Psoas muscle (tissue), 7 donors: ENCODE measurements at regions not wholly inside any gene's neighbourhood (a gene's known extent, or its start where the extent isn't known, plus 50 kb on each side); places are given as distances from the start of the nearest gene placed in this dataset.

ENCODE experiments used
- ATAC-seq, 4 donors: fragments of 200-7000 bp; cut with Tn5 transposase; one replicate each; pipeline ENCODE4 v1.9.1; 2020; ENCODE audit warnings: moderate library complexity in 3 of 4, mild to moderate bottlenecking in 2 of 4
- DNase-seq, 2 donors: peaks; one replicate each; pipeline ENCODE4 v3.0.0-alpha.2; 2020
- H3K27ac ChIP-seq: fragments of 200-600 bp; one replicate; pipeline ENCODE4 v1.8.0; 2022
- H3K27me3 ChIP-seq, 3 donors: fragments of 200-600 bp in 1 of 3; one replicate each; pipeline versions ENCODE4 v1.6.1 to v1.8.0; 2013 to 2022; ENCODE audit warnings: low read length in 2 of 3, mild to moderate bottlenecking in 2 of 3, moderate library complexity in 1 of 3; ENCODE audit not compliant: insufficient read depth in 3 of 3
- H3K36me3 ChIP-seq, 2 donors: fragments of 200-600 bp in 1 of 2; one replicate each; pipeline versions ENCODE4 v1.6.1 to v1.8.0; 2013 to 2022; ENCODE audit warnings: low read depth in 1 of 2, mild to moderate bottlenecking in 1 of 2, moderate library complexity in 1 of 2; ENCODE audit not compliant: insufficient read depth in 1 of 2
- H3K4me1 ChIP-seq: fragments of 200-600 bp; one replicate; pipeline ENCODE4 v1.8.0; 2022
- H3K4me3 ChIP-seq: fragments of 200-600 bp; one replicate; pipeline ENCODE4 v1.8.0; 2022; ENCODE audit warnings: mild to moderate bottlenecking
- H3K9me3 ChIP-seq: fragments of 200-600 bp; one replicate; pipeline ENCODE4 v1.8.0; 2022
- WGBS, 3 donors: extraction: QIAGEN DNeasy Blood & Tissue Kit; methylation state at CpG; one replicate each; pipeline versions ENCODE4 v1.1.6 to v1.1.7; 2013; 5-methylcytosine and 5-hydroxymethylcytosine counted together
- intact Hi-C, 2 donors: fragments of 100-400 bp; cut with DNase I; formaldehyde crosslinking; loops; one replicate each; pipeline versions ENCODE4 v1.11.0 to v1.14.2; 2022
- TF ChIP-seq, protein P1 (sequence below): fragments of 200-600 bp; IDR thresholded peaks from one replicate; pipeline ENCODE4 v1.8.0; 2022; ENCODE audit warnings: antibody characterized with exemption
- donor health status: healthy with polysubstance abuse.
- donor health status: DM: no; HTN: no; CAD: no; lungs with moderate emphysema.
- donor health status: Bipolar disorder and iron deficiency.
- donor health status: healthy.
- donor health status: DM: yes; HTN: yes; CAD: no.
- donor health status: DM: no; HTN: no; CAD: no.
- donor health status: DM: yes; HTN: yes; CAD: no.

DNA sequence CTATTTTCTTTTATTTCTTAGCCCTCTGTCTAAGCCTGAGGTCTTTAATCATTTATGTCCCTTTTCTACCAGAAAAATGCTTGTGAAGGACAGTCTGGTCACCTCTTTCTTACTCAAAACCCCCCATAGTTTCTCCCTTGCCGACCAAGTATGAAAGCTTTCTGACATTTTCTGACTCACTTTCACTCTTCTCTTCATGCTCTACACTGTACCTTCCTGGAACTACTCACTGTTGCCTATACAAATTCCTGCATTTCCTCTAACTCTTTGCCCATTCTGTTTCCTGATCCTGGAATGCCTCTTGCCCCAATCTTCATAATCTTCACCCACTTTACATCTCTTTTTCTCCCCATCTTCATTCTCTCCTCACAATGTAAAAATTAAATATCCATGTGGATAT, 380.0 kb downstream of the HHIPL2 start:
- no peak for DNase-seq
- TF ChIP-seq, protein P1, sequence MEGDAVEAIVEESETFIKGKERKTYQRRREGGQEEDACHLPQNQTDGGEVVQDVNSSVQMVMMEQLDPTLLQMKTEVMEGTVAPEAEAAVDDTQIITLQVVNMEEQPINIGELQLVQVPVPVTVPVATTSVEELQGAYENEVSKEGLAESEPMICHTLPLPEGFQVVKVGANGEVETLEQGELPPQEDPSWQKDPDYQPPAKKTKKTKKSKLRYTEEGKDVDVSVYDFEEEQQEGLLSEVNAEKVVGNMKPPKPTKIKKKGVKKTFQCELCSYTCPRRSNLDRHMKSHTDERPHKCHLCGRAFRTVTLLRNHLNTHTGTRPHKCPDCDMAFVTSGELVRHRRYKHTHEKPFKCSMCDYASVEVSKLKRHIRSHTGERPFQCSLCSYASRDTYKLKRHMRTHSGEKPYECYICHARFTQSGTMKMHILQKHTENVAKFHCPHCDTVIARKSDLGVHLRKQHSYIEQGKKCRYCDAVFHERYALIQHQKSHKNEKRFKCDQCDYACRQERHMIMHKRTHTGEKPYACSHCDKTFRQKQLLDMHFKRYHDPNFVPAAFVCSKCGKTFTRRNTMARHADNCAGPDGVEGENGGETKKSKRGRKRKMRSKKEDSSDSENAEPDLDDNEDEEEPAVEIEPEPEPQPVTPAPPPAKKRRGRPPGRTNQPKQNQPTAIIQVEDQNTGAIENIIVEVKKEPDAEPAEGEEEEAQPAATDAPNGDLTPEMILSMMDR: no peak

DNA sequence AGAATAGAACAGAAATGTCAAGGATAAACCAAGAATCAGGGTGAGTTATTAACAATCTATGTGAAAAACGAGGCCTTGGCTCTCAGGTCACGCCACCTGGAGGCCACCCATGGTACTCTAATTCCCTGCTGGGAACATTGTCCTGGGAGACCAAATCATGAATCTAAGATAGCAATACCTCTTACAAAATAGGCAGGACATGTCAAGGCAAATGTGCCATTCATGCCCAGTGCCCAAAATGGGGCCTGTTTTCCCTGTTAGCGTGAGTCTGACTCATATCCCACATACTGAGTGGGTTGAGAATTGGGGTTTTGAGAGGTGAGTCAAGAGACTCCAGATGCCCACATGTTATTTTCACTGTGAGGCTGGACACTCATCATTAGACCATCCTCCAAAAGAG, 380.8 kb downstream of the HHIPL2 start:
- DNase-seq: peak in 1 of 2 donors; percentile 18
- H3K4me3 ChIP-seq: no peak overlapping the region
- TF ChIP-seq, protein P1: peak; percentile 48
- intact Hi-C loops: loop anchor here (5.0 to 10.0 kb wide), 3 partner anchors 122 to 690 kb away; no protein-coding TSS in a partner anchor
- H3K36me3 ChIP-seq: no peaks in the 10 kb centered on the region
- H3K4me1 ChIP-seq: no peaks in the 10 kb centered on the region
- 45 to 77% (median 65%) methylated on average over 3 of the region's 3 CpGs for WGBS, 3 donors
- H3K9me3 ChIP-seq: peaks cover 4% of the 10 kb centered on the region
- H3K27me3 ChIP-seq: no peaks in the 10 kb centered on the region
- peak; percentile 30 to 73 (median 63) for ATAC-seq
- H3K27ac ChIP-seq: no peak overlapping the region

More for the DNA sequence above, 380.0 kb downstream of the HHIPL2 start:
- 66 to 79% (median 67%) methylated on average over 1 of the region's 1 CpG for WGBS, 3 donors
- H3K36me3 ChIP-seq: no peaks in the 10 kb centered on the region
- no peak overlapping the region for H3K27ac ChIP-seq
- ATAC-seq: no peak
- H3K4me1 ChIP-seq: no peaks in the 10 kb centered on the region
- intact Hi-C loops: loop anchor here (5.0 to 10.0 kb wide), 3 partner anchors 123 to 691 kb away; no protein-coding TSS in a partner anchor
- no peak overlapping the region for H3K4me3 ChIP-seq
- peaks cover 7% of the 10 kb centered on the region for H3K9me3 ChIP-seq
- no peaks in the 10 kb centered on the region for H3K27me3 ChIP-seq

- H3K9me3 ChIP-seq: no peaks in the 10 kb centered on the region
- no peak for ATAC-seq
- H3K36me3 ChIP-seq: no peaks in the 10 kb centered on the region
- no peaks in the 10 kb centered on the region for H3K4me1 ChIP-seq
- H3K4me3 ChIP-seq: no peak overlapping the region
- intact Hi-C loops: loop anchor here (5.0 to 10.0 kb wide), 3 partner anchors 121 to 688 kb away; no protein-coding TSS in a partner anchor
- TF ChIP-seq, protein P1: no peak
- no peak overlapping the region for H3K27ac ChIP-seq
- 41 to 56% (median 55%) methylated on average over 3 of the region's 3 CpGs for WGBS, 3 donors
- no peak for DNase-seq
- H3K27me3 ChIP-seq: no peaks in the 10 kb centered on the region
These were observed 382.3 kb downstream of the HHIPL2 start for GRCh38 chr1:222165629-222166028.

- intact Hi-C loops: loop anchor here (10.0 kb wide), 2 partner anchors 119 to 619 kb away; no protein-coding TSS in a partner anchor
- 20 to 37% (median 24%) methylated on average over 2 of the region's 2 CpGs for WGBS, 3 donors
- Histone ChIP-seq H3K4me1 (no peaks in the 10 kb centered on the region), H3K4me3 (no peak overlapping the region), H3K27ac (no peak overlapping the region), H3K36me3 (no peaks in the 10 kb centered on the region), H3K27me3 (no peaks in the 10 kb centered on the region), H3K9me3 (no peaks in the 10 kb centered on the region)
- ATAC-seq: no peak
- no peak for DNase-seq
- TF ChIP-seq, protein P1: no peak
These were observed 384.0 kb downstream of the HHIPL2 start for GRCh38 chr1:222163895-222164294.

- WGBS, 3 donors: 48 to 77% (median 53%) methylated on average over 3 of the region's 3 CpGs
- intact Hi-C loops: loop anchor here (10.0 kb wide), 2 partner anchors 117 to 617 kb away; no protein-coding TSS in a partner anchor
- Histone ChIP-seq H3K4me3 (no peak overlapping the region), H3K27me3 (no peaks in the 10 kb centered on the region), H3K36me3 (no peaks in the 10 kb centered on the region), H3K27ac (no peak overlapping the region), H3K4me1 (no peaks in the 10 kb centered on the region), H3K9me3 (peaks cover 10% of the 10 kb centered on the region)
- TF ChIP-seq, protein P1: no peak
- DNase-seq (no peak), ATAC-seq (no peak)
These were observed 386.2 kb downstream of the HHIPL2 start for GRCh38 chr1:222161676-222162075.
